HG03520 (cell line): ENCODE measurements at regions not wholly inside any gene's neighbourhood (a gene's known extent, or its start where the extent isn't known, plus 50 kb on each side); places are given as distances from the start of the nearest gene placed in this dataset.

ENCODE experiments used
- ATAC-seq: cut with Tn5 transposase; IDR thresholded peaks from one replicate; pipeline ENCODE4 v1.9.1; 2021; ENCODE audit warnings: mild to moderate bottlenecking, moderate library complexity; ENCODE audit not compliant: unreplicated experiment

- ATAC-seq: no peak
Observed at GRCh38 chr7:69464035-69464434, 134.2 kb upstream of the AUTS2 start.

- ATAC-seq: no peak
Observed at GRCh38 chr7:69465262-69465661, 133.0 kb upstream of the AUTS2 start.

- ATAC-seq: no peak
Observed at GRCh38 chr7:69467826-69468225, 130.4 kb upstream of the AUTS2 start.

- ATAC-seq: no peak
Observed at GRCh38 chr7:69476416-69476815, 121.9 kb upstream of the AUTS2 start.

GRCh38 chr7:69482676-69483075 is 115.6 kb upstream of the AUTS2 start:
- ATAC-seq: no peak

- ATAC-seq: no peak
Observed at GRCh38 chr7:69489533-69489932, 108.7 kb upstream of the AUTS2 start.

- ATAC-seq: no peak
Observed at GRCh38 chr7:69498671-69499070, 99.6 kb upstream of the AUTS2 start.

GRCh38 chr7:69502358-69502757 is 95.9 kb upstream of the AUTS2 start:
- no peak for ATAC-seq

GRCh38 chr7:69504733-69505420 is 93.4 kb upstream of the AUTS2 start:
- ATAC-seq: no peak

- no peak for ATAC-seq
Observed at GRCh38 chr7:69508736-69509135, 89.5 kb upstream of the AUTS2 start.

- no peak for ATAC-seq
Observed at GRCh38 chr7:69510114-69510513, 88.2 kb upstream of the AUTS2 start.

- no peak for ATAC-seq
Observed at GRCh38 chr7:69515495-69516212, 82.6 kb upstream of the AUTS2 start.

- ATAC-seq: no peak
Observed at GRCh38 chr7:69516238-69516820, 81.9 kb upstream of the AUTS2 start.

- no peak for ATAC-seq
Observed at GRCh38 chr7:69517985-69518704, 80.1 kb upstream of the AUTS2 start.

GRCh38 chr7:69518705-69519077 is 79.6 kb upstream of the AUTS2 start:
- no peak for ATAC-seq

GRCh38 chr7:69526570-69526969 is 71.7 kb upstream of the AUTS2 start:
- no peak for ATAC-seq

- no peak for ATAC-seq
Observed at GRCh38 chr7:69527706-69528105, 70.6 kb upstream of the AUTS2 start.

GRCh38 chr7:69531050-69531449 is 67.2 kb upstream of the AUTS2 start:
- ATAC-seq: no peak

- no peak for ATAC-seq
Observed at GRCh38 chr7:69534461-69535041, 63.7 kb upstream of the AUTS2 start.

GRCh38 chr7:69537691-69538090 is 60.6 kb upstream of the AUTS2 start:
- ATAC-seq: no peak

GRCh38 chr7:69539531-69539930 is 58.7 kb upstream of the AUTS2 start:
- no peak for ATAC-seq
